ENCODE measurements at regions not wholly inside any gene's neighbourhood (a gene's known extent, or its start where the extent isn't known, plus 50 kb on each side); places are given as distances from the start of the nearest gene placed in this dataset.

GRCh38 chr10:123530166-123530870 lies 135.8 kb upstream of the GPR26 start:
- no peak for TF ChIP-seq EP300 (IDR thresholded peaks at IDR 0.05)
- no peak for TF ChIP-seq CTCF (IDR thresholded peaks at IDR 0.05)
- no peak for TF ChIP-seq POLR2A (IDR thresholded peaks at IDR 0.05)
- TF ChIP-seq POLR2AphosphoS5 (IDR thresholded peaks at IDR 0.05): no peak

Data from sigmoid colon (tissue), 4 donors.